C4-2B (cell line): ENCODE measurements at regions not wholly inside any gene's neighbourhood (a gene's known extent, or its start where the extent isn't known, plus 50 kb on each side); places are given as distances from the start of the nearest gene placed in this dataset.

Experiments
- ZFX ChIP-seq: fragments of 450-650 bp; IDR thresholded peaks from 2 replicates; pipeline ENCODE4 v1.6.1; 2017
- TF ChIP-seq, protein P1 (sequence below): fragments of 450-650 bp; conservative IDR thresholded peaks from 2 replicates; pipeline ENCODE4 v1.5.1; 2017; ENCODE audit warnings: mild to moderate bottlenecking

DNA sequence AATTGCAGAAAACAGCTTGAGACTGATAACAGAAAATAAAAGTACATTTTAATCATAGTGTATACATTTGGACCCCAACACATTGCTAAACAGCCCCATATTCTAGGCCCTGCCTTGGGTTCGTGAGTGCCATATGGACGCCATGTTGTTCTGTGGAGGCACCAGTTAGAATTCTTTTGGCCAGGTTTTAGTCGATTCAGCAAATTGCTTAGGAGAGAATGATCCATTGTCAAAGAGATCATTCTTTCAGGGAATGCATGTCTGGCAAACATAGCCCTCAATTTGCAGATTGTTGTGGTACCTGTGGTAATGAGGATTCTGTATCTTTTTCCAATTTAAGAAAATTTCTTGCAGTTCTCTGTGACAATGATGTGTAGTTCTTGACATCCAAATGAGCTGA, 183.6 kb upstream of the DDHD1 start:
- TF ChIP-seq, protein P1, sequence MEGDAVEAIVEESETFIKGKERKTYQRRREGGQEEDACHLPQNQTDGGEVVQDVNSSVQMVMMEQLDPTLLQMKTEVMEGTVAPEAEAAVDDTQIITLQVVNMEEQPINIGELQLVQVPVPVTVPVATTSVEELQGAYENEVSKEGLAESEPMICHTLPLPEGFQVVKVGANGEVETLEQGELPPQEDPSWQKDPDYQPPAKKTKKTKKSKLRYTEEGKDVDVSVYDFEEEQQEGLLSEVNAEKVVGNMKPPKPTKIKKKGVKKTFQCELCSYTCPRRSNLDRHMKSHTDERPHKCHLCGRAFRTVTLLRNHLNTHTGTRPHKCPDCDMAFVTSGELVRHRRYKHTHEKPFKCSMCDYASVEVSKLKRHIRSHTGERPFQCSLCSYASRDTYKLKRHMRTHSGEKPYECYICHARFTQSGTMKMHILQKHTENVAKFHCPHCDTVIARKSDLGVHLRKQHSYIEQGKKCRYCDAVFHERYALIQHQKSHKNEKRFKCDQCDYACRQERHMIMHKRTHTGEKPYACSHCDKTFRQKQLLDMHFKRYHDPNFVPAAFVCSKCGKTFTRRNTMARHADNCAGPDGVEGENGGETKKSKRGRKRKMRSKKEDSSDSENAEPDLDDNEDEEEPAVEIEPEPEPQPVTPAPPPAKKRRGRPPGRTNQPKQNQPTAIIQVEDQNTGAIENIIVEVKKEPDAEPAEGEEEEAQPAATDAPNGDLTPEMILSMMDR: no peak
- no peak for TF ChIP-seq ZFX
